ENCODE measurements at regions not wholly inside any gene's neighbourhood (a gene's known extent, or its start where the extent isn't known, plus 50 kb on each side); places are given as distances from the start of the nearest gene placed in this dataset.
A peak's percentile ranks its signal among the peaks of the same experiment; 100 is the strongest.

DNA sequence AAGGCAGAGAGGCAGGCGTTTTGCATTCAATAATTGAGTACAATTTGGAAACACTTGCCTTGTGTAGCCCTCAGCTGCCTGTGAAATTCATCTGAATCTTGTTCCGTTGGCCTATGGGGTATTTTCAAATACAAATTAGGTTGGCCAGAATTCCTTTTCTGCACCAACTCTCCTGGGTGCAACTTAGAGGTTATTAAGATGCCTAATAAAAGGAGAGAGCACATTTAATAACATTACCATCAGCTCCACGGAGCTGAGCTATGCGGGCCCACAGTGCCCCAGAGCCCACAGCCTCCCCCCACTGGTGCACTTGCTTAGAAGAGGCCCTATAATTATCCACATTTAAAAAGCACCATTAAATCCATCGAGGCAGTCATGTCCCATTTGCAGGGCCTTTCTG is 367.6 kb upstream of the CLINT1 start:
- TF ChIP-seq CTCF (IDR thresholded peaks at IDR 0.05) = no peak
- DNase-seq (no peak), ATAC-seq (no peak)
- H3K9me3 ChIP-seq = no peaks in the 10 kb centered on the region
- H3K4me1 ChIP-seq = no peaks in the 10 kb centered on the region
- no peak overlapping the region for H3K27ac ChIP-seq
- intact Hi-C loops (cut with DNase I) = no loop called here
- H3K4me3 ChIP-seq = no peak overlapping the region
- H3K27me3 ChIP-seq (ENCODE audit: low read depth) = no peaks in the 10 kb centered on the region
- no peaks in the 10 kb centered on the region for H3K36me3 ChIP-seq

DNA sequence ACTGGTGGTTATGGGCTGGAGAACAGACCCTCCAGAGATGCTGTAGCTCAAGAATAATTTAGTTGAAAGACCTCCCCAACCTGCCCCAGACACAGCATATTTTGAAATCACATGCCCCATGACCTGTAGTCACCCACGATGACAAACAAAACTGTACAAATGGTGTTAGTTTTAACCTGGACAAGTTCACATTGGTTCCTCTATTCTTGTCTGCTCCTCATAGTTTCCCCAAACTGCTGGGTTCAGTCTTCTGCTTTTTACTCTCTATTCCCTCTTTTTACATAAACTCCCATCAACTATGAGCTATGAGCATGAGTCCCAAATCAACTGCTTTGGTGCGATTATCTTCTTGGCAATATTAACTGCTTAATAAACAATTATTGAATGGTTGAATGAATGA is 365.3 kb upstream of the CLINT1 start:
- no peak overlapping the region for H3K27ac ChIP-seq
- no peaks in the 10 kb centered on the region for H3K4me1 ChIP-seq
- ATAC-seq (peak; percentile 61 to 77), DNase-seq (no peak)
- TF ChIP-seq CTCF (IDR thresholded peaks at IDR 0.05) = no peak
- intact Hi-C loops (cut with DNase I) = no loop called here
- no peak overlapping the region for H3K4me3 ChIP-seq
- no peaks in the 10 kb centered on the region for H3K9me3 ChIP-seq
- no peaks in the 10 kb centered on the region for H3K36me3 ChIP-seq
- H3K27me3 ChIP-seq (ENCODE audit: low read depth) = no peaks in the 10 kb centered on the region

DNA sequence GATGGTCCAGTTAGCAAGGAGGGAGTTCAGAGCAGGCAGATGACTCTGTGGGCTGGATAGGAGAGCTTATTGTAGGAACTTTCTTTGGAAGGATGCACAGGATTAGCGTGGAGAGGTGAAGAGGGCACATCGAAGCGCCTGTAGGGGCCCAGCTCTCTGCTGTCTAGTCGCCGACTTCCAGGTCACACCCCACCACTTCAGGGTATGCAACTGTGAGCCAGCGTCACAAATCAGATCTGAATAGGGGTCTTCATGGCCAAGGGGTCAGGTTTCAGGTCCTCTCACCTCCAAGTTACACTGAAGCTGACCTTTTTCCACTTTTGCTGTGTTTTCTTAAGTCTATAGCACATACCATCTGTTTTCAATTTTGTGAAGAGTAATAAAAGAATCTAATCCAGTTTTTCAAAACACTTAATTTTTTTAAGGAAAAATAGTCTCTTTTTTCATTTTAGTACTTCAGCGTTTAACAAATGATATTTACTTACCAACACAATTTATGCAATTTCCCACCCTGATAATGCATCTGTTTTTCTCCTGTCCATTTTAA is 364.2 kb upstream of the CLINT1 start:
- Histone ChIP-seq H3K27ac (no peak overlapping the region), H3K4me1 (no peaks in the 10 kb centered on the region), H3K27me3 (ENCODE audit: low read depth) (no peaks in the 10 kb centered on the region), H3K4me3 (no peak overlapping the region), H3K9me3 (no peaks in the 10 kb centered on the region), H3K36me3 (no peaks in the 10 kb centered on the region)
- no peak for DNase-seq
- intact Hi-C loops (cut with DNase I) = no loop called here
- ATAC-seq = no peak
- TF ChIP-seq CTCF (IDR thresholded peaks at IDR 0.05) = no peak

- Histone ChIP-seq H3K36me3 (no peaks in the 10 kb centered on the region), H3K27me3 (ENCODE audit: low read depth) (no peaks in the 10 kb centered on the region), H3K27ac (no peak overlapping the region), H3K4me3 (no peak overlapping the region), H3K4me1 (no peaks in the 10 kb centered on the region), H3K9me3 (no peaks in the 10 kb centered on the region)
- DNase-seq (peak; percentile 49), ATAC-seq (no peak)
- no peak for TF ChIP-seq CTCF (IDR thresholded peaks at IDR 0.05)
- intact Hi-C loops (cut with DNase I) = no loop called here
Measured at GRCh38 chr5:158212917-158213316, 354.0 kb upstream of the CLINT1 start.

DNA sequence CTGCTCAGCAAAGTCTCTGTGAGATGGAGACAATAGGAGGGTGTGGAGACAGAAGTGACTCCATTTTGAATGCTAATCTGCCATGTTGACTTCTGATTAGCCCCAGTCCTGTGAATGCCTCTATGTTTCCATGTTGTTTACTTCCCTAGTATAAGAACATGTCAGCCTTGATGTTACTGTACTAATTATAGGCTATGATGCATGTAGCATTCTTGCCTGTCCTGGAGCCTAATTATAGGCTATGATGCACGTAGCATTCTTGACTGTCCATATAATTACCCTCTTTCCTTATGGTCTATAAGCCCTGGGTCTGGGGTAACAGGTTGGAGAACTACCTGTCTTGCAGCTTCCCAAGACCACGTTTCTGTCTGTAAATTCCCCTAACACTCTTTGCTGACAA is 353.3 kb upstream of the CLINT1 start:
- no peaks in the 10 kb centered on the region for H3K27me3 ChIP-seq (ENCODE audit: low read depth)
- no peak overlapping the region for H3K4me3 ChIP-seq
- intact Hi-C loops (cut with DNase I) = no loop called here
- no peak for TF ChIP-seq CTCF (IDR thresholded peaks at IDR 0.05)
- ATAC-seq (no peak), DNase-seq (no peak)
- no peaks in the 10 kb centered on the region for H3K4me1 ChIP-seq
- H3K9me3 ChIP-seq = no peaks in the 10 kb centered on the region
- no peak overlapping the region for H3K27ac ChIP-seq
- no peaks in the 10 kb centered on the region for H3K36me3 ChIP-seq
